NCI-H187 (cell line): ENCODE measurements at regions not wholly inside any gene's neighbourhood (a gene's known extent, or its start where the extent isn't known, plus 50 kb on each side); places are given as distances from the start of the nearest gene placed in this dataset.
"Not testable (repeated sequence)": the region's sequence is repeated elsewhere in the genome, so short reads cannot be mapped to it uniquely, and the experiment has no call there.

Experiments
- DNase-seq, 2 experiments: peaks; one replicate each; lab custom pipeline; 2025; lab: John Stamatoyannopoulos, UW

- DNase-seq = no peak
These were observed 832.9 kb upstream of the FBXO33 start for GRCh38 chr14:40265096-40265495.

DNA sequence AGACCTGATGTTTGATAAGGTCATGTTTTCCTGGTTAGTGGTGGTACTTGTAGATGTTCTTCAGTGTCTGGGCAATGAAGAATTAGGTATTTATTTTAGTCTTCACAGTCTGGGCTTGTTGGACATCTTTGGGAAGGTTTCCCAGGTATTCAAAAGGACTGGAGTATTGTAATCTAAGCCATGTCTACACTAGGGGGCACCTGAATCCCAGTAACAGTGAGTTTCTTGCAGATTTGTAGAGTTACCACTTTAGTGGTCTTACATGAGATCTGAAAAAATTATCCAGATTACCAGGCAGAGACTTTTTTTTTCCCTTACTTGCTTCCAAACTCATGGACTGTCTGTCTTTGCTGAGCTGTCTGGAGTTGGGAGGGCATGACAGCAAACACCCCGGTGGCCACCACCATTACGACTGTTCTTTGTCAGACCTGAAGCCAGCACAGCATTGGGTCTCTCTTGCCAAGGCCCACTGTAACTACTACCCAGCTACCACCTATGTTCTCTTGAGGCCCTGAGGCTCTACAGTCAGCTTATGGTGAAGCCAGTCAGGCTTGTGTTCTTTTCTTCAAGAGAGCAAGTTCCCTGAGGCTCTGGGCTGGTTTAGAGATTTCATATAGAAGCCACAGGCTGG, 820.7 kb upstream of the FBXO33 start:
- no peak for DNase-seq

DNA sequence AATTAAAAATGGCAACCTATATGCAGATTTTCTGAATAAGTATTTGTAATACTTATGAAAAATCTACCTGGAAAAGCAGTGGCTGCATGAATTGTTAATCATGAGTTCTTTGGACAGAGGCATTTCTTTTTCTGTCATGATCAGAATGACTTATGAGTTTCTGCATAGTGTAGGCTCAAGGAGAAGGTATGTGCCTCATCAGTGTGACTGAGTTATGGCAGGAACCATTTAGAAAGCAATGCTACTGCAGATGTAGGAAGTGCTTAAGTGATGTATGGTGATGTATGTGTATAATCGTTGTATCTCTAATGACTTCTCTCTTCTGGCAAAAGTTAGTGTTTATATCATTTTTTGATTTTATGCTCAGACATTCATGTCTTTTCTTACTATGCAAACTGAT, 816.4 kb upstream of the FBXO33 start:
- no peak for DNase-seq

DNA sequence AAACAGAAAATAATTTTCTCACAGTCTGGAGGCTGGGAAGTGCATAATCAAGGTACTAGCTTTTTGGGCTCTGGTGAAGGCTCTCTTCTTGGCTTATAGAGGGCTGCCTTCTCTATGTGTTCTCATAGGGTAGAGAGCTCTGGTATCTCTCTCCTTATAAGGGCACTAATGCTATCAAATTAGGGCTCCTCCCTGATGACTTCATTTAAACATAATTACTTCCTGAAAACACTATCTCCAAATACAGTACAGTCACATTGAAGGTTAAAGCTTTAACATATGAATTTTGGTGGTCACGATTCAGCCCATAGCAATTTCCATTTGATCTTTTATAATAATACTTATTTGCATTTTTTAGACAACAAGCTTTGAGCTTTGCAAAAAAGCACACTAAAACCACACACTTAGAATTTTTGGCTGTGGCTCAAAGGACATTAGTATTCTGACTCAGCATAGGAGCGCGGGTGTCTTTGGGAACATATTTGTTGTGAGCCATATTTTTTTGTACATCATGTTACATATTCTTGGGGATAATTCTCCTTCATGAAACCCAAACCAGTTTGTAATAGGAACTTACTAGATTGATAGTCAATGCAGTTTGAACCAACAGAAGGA, 808.1 kb upstream of the FBXO33 start:
- DNase-seq = no peak

GRCh38 chr14:40232302-40232701, 800.1 kb upstream of the FBXO33 start:
- no peak for DNase-seq

- DNase-seq = no peak
These were observed 797.4 kb upstream of the FBXO33 start for GRCh38 chr14:40229676-40230075.

- DNase-seq = no peak
These were observed 790.8 kb upstream of the FBXO33 start for GRCh38 chr14:40222996-40223395.

- no peak for DNase-seq
These were observed 789.2 kb upstream of the FBXO33 start for GRCh38 chr14:40221428-40221827.

GRCh38 chr14:40219032-40219431, 786.8 kb upstream of the FBXO33 start:
- no peak for DNase-seq

DNA sequence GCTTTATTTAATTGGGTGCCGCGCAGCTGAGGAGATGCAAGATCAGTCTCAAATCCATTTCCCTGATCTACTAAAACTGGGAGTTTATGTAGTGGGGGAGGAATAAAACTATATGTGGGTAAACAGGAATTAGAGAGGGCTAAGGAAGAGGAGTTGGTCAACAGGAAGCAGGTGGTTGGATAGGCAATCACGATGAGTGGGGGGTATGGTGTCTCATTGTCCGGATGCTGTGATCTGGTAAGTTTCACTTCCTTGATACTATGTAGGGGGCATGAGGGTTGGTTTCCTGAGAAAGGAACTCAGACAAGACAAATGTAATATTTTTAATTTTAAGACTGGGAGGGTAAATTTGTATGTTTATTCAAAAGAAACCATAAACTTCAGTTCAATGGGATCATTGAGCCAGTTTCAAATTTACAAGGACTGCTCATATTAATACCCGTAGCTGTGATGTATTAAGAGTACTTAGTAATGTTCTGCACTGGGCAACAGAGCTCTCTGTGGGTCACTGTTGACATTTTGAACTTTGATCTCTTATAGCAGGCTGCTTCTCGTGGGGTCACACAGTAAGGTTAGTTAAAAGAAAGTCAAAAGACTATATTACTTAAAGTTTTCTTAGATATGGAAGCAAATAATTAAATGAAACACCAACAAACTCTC, 786.2 kb upstream of the FBXO33 start:
- no peak for DNase-seq

- no peak for DNase-seq
These were observed 784.7 kb upstream of the FBXO33 start for GRCh38 chr14:40216976-40217375.

- DNase-seq = not testable (repeated sequence)
These were observed 784.2 kb upstream of the FBXO33 start for GRCh38 chr14:40216408-40216807.

DNA sequence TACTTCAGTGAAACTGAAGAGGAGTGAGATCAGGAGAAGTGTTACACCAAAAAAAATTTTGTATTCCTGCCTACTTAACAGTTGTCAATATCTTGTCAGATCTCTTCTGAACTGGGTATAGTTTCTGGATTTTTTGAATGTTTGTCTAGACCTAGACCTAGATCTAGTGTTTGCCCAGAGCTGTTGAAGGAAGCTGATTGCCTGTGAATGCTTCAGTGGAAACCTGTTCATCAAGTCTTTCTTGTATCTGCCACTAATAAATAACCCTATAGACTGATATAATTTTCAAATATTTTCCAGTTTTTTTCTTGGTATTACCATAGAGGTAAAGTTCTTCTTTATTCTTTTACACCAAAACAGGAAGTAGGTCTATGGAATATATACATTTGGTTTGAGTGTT, 781.5 kb upstream of the FBXO33 start:
- no peak for DNase-seq

GRCh38 chr14:40204441-40205175, 772.4 kb upstream of the FBXO33 start:
- DNase-seq = no peak

GRCh38 chr14:40199101-40199500, 766.9 kb upstream of the FBXO33 start:
- DNase-seq = no peak

DNA sequence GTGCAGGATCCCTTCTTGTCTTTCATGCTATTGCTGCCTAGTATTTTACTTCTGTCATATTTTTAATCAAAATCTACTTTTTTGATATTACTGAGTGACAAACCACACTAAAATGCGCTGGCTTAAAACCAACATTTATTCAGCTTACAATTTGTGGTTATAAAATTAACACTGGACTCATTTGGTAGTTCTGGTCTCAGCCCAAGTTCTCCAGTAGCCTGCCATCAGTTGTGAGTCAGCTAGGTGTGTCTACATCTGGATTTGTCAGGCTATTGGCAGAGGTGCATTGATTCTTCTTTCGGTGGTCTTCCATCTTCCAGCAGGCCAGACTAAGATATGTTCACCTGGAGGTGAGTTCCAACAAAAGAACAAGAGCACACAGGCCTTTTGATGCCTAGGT, 765.1 kb upstream of the FBXO33 start:
- no peak for DNase-seq

GRCh38 chr14:40188006-40188405, 755.8 kb upstream of the FBXO33 start:
- no peak for DNase-seq

DNA sequence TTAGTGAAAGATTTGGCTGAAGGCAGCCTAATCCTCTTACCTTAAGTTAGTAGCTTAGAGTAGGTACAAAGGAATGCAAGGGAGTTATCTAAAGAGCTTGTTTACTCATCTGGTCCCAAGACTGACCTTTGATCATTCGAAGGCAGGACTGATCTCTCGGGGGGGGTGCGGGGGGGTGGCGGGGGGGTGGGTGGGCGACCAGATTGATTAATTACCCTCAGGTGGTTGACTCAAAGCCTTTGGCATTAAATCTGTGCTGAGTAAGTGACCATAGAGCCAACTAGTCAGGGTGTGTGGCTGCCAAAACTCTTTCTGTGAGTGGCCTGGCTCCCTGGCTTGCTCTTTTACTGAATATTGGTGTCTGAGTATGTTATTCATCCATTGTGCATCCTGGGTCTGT, 731.9 kb upstream of the FBXO33 start:
- DNase-seq = no peak

GRCh38 chr14:40139657-40140056, 707.4 kb upstream of the FBXO33 start:
- no peak for DNase-seq

DNA sequence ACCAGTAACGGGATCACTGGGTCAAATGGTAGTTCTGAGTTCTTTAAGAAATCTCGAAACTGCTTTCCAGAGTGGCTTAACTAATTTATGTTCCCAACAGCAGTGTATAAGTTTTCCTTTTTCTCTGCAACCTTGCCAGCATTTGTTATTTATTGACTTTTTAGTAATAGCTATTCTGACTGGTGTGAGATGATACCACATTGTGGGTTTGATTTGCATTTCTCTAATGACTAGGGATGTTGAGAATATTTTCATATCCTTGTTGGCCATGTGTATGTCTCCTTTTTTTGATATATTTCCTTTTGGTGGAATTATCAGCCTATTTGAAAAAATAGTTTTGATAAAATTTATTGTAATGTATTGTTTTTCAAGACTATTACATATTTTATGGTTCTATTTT, 701.2 kb upstream of the FBXO33 start:
- no peak for DNase-seq

- DNase-seq = no peak
These were observed 696.9 kb upstream of the FBXO33 start for GRCh38 chr14:40129159-40129558.

DNA sequence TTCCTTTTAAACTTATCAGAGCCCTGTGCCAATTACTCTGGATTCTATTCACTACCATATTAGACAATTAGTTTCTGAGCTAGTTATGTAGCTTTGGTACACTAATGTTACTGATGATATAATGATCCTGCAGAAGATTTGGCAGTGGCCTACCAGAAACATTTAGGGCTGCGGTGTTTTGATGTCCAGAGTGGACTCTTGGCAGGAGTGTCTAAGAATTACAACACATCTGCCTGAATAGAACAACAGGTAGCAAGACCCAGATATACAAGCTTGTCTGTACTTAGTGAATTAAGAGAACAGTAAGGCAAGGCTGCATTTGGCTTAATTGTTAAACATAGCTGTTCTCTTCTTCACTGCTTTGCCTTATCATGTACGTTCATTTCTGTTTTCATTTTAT, 691.6 kb upstream of the FBXO33 start:
- no peak for DNase-seq
